ENCODE measurements at regions not wholly inside any gene's neighbourhood (a gene's known extent, or its start where the extent isn't known, plus 50 kb on each side); places are given as distances from the start of the nearest gene placed in this dataset.

GRCh38 chr12:112568641-112569040, 149.9 kb downstream of the PTPN11 start:
- TF ChIP-seq CTCF (IDR thresholded peaks at IDR 0.05) (no peak), POLR2A (IDR thresholded peaks at IDR 0.05) (no peak)
